HG03025 (cell line): ENCODE measurements at regions not wholly inside any gene's neighbourhood (a gene's known extent, or its start where the extent isn't known, plus 50 kb on each side); places are given as distances from the start of the nearest gene placed in this dataset.

Experiments used
- ATAC-seq: cut with Tn5 transposase; IDR thresholded peaks from one replicate; pipeline ENCODE4 v1.9.1; 2021; ENCODE audit warnings: mild to moderate bottlenecking, moderate library complexity; ENCODE audit not compliant: unreplicated experiment, low FRiP score

GRCh38 chr14:106872611-106873446 lies 1346.4 kb downstream of the TMEM121 start:
- no peak for ATAC-seq

- ATAC-seq: no peak
Measured at GRCh38 chr14:106874350-106874749, 1348.0 kb downstream of the TMEM121 start.

- no peak for ATAC-seq
Measured at GRCh38 chr14:106875503-106875902, 1349.1 kb downstream of the TMEM121 start.

GRCh38 chr14:106876711-106877110 lies 1350.3 kb downstream of the TMEM121 start:
- ATAC-seq: no peak

- ATAC-seq: no peak
Measured at GRCh38 chr14:106877517-106877916, 1351.1 kb downstream of the TMEM121 start.

GRCh38 chr14:106879241-106879640 lies 1352.9 kb downstream of the TMEM121 start:
- ATAC-seq: no peak

GRCh38 chr14:106883218-106883692 lies 1356.9 kb downstream of the TMEM121 start:
- ATAC-seq: no peak
